Small intestine (tissue), 7 donors: ENCODE measurements at regions not wholly inside any gene's neighbourhood (a gene's known extent, or its start where the extent isn't known, plus 50 kb on each side); places are given as distances from the start of the nearest gene placed in this dataset.

Source experiments
- DNase-seq, 2 donors: peaks; one replicate each; pipeline versions ENCODE4 v3.0.0 to v3.0.0-alpha.2; 2013
- FAIRE-seq: peaks from 2 replicates; lab custom pipeline; 2012; peaks lifted over from hg19 to GRCh38; lab: Jason Lieb, UNC
- H3K27ac ChIP-seq, 3 donors: one replicate each; pipeline ENCODE4 v1.5.1; 2013; ENCODE audit warnings: low read length in 2 of 3, mild to moderate bottlenecking in 2 of 3, control low read depth in 1 of 3, inconsistent platforms in 1 of 3, low read depth in 1 of 3, moderate library complexity in 1 of 3
- H3K27me3 ChIP-seq, 3 donors: one replicate each; pipeline ENCODE4 v1.6.1; 2013; ENCODE audit warnings: low read length in 3 of 3, inconsistent platforms in 1 of 3; ENCODE audit not compliant: control insufficient read depth in 3 of 3, insufficient read depth in 3 of 3
- H3K36me3 ChIP-seq, 3 donors: one replicate each; pipeline ENCODE4 v1.6.1; 2013; ENCODE audit warnings: low read length in 3 of 3, inconsistent platforms in 1 of 3, low read depth in 1 of 3, mild to moderate bottlenecking in 1 of 3, moderate library complexity in 1 of 3; ENCODE audit not compliant: control insufficient read depth in 3 of 3, insufficient read depth in 2 of 3
- H3K4me1 ChIP-seq, 3 donors: one replicate each; pipeline ENCODE4 v1.6.1; 2013; ENCODE audit warnings: low read length in 2 of 3, inconsistent platforms in 1 of 3, low read depth in 1 of 3, mild to moderate bottlenecking in 1 of 3, moderate library complexity in 1 of 3; ENCODE audit not compliant: control insufficient read depth in 3 of 3, insufficient read depth in 2 of 3
- H3K4me3 ChIP-seq, 3 donors: one replicate each; pipeline ENCODE4 v1.5.1; 2013; ENCODE audit warnings: low read length in 3 of 3, control low read depth in 1 of 3, inconsistent platforms in 1 of 3, low read depth in 1 of 3, mild to moderate bottlenecking in 1 of 3, moderate library complexity in 1 of 3
- H3K9me3 ChIP-seq, 2 donors: one replicate each; pipeline ENCODE4 v1.6.1; 2013; ENCODE audit warnings: low read depth in 1 of 2, low read length in 1 of 2; ENCODE audit not compliant: control insufficient read depth in 2 of 2, insufficient read depth in 1 of 2
- WGBS, 3 donors: extraction: QIAGEN DNeasy Blood & Tissue Kit; methylation state at CpG; one replicate each; pipeline ENCODE4 v1.1.7; 2013; 5-methylcytosine and 5-hydroxymethylcytosine counted together
- donor health status: healthy with polysubstance abuse.
- donor health status: control.
- donor health status: control.
- donor health status: Bipolar disorder and iron deficiency.
- donor health status: healthy.

GRCh38 chr20:47876311-47877088 is 91.2 kb upstream of the SULF2 start:
- H3K36me3 ChIP-seq = no peaks in the 10 kb centered on the region
- DNase-seq = no peak
- H3K27me3 ChIP-seq = no peaks in the 10 kb centered on the region
- no peaks in the 10 kb centered on the region for H3K4me1 ChIP-seq
- H3K27ac ChIP-seq = no peak overlapping the region
- FAIRE-seq = no peak
- 45 to 57% (median 47%) methylated on average over 5 of the region's 5 CpGs for WGBS, 3 donors
- H3K4me3 ChIP-seq = no peak overlapping the region
- no peaks in the 10 kb centered on the region for H3K9me3 ChIP-seq

- FAIRE-seq (no peak), DNase-seq (no peak)
- Histone ChIP-seq H3K9me3 (no peaks in the 10 kb centered on the region), H3K27ac (no peak overlapping the region), H3K4me3 (no peak overlapping the region), H3K4me1 (no peaks in the 10 kb centered on the region), H3K36me3 (no peaks in the 10 kb centered on the region), H3K27me3 (no peaks in the 10 kb centered on the region)
- 57 to 61% (median 58%) methylated on average over 13 of the region's 13 CpGs for WGBS, 3 donors
These were observed 90.2 kb upstream of the SULF2 start for GRCh38 chr20:47875297-47876025.

GRCh38 chr20:47872341-47872740 is 87.1 kb upstream of the SULF2 start:
- FAIRE-seq (no peak), DNase-seq (no peak)
- 62 to 76% (median 70%) methylated on average over 9 of the region's 9 CpGs for WGBS, 3 donors
- Histone ChIP-seq H3K27ac (no peak overlapping the region), H3K36me3 (no peaks in the 10 kb centered on the region), H3K9me3 (no peaks in the 10 kb centered on the region), H3K4me1 (no peaks in the 10 kb centered on the region), H3K4me3 (no peak overlapping the region), H3K27me3 (no peaks in the 10 kb centered on the region)

- H3K9me3 ChIP-seq = no peaks in the 10 kb centered on the region
- 47 to 76% (median 54%) methylated on average over 2 of the region's 2 CpGs for WGBS, 3 donors
- H3K4me3 ChIP-seq = no peak overlapping the region
- no peaks in the 10 kb centered on the region for H3K36me3 ChIP-seq
- DNase-seq (no peak), FAIRE-seq (no peak)
- no peak overlapping the region for H3K27ac ChIP-seq
- no peaks in the 10 kb centered on the region for H3K4me1 ChIP-seq
- H3K27me3 ChIP-seq = peaks cover 0 to under 1% (median 0%) of the 10 kb centered on the region in 3 donors
These were observed 85.2 kb upstream of the SULF2 start for GRCh38 chr20:47870475-47870874.

GRCh38 chr20:47868744-47869143 is 83.5 kb upstream of the SULF2 start:
- no peak for DNase-seq
- H3K4me1 ChIP-seq = no peaks in the 10 kb centered on the region
- H3K36me3 ChIP-seq = no peaks in the 10 kb centered on the region
- H3K9me3 ChIP-seq = no peaks in the 10 kb centered on the region
- 78 to 86% (median 80%) methylated on average over 14 of the region's 14 CpGs for WGBS, 3 donors
- peaks cover 0 to 2% (median 0%) of the 10 kb centered on the region in 3 donors for H3K27me3 ChIP-seq
- no peak overlapping the region for H3K27ac ChIP-seq
- H3K4me3 ChIP-seq = no peak overlapping the region
- no peak for FAIRE-seq

- Histone ChIP-seq H3K4me1 (no peaks in the 10 kb centered on the region), H3K36me3 (no peaks in the 10 kb centered on the region), H3K27ac (no peak overlapping the region), H3K4me3 (no peak overlapping the region), H3K9me3 (no peaks in the 10 kb centered on the region), H3K27me3 (peaks cover 0 to 2% (median 0%) of the 10 kb centered on the region in 3 donors)
- FAIRE-seq (no peak), DNase-seq (no peak)
- WGBS, 3 donors = 79 to 85% (median 81%) methylated on average over 11 of the region's 11 CpGs
These were observed 83.0 kb upstream of the SULF2 start for GRCh38 chr20:47868236-47868635.

- Histone ChIP-seq H3K27ac (no peak overlapping the region), H3K4me1 (no peaks in the 10 kb centered on the region), H3K27me3 (peaks cover 0 to 2% (median 0%) of the 10 kb centered on the region in 3 donors), H3K4me3 (no peak overlapping the region), H3K9me3 (no peaks in the 10 kb centered on the region), H3K36me3 (no peaks in the 10 kb centered on the region)
- FAIRE-seq (no peak), DNase-seq (no peak)
- WGBS, 3 donors = 79 to 87% (median 85%) methylated on average over 15 of the region's 15 CpGs
These were observed 82.5 kb upstream of the SULF2 start for GRCh38 chr20:47867831-47868230.

- no peak for DNase-seq
- no peaks in the 10 kb centered on the region for H3K4me1 ChIP-seq
- no peak overlapping the region for H3K4me3 ChIP-seq
- H3K27me3 ChIP-seq = peaks cover 0 to 2% (median 2%) of the 10 kb centered on the region in 3 donors
- no peak for FAIRE-seq
- H3K36me3 ChIP-seq = no peaks in the 10 kb centered on the region
- peaks cover 0 to 5% of the 10 kb centered on the region in 2 donors for H3K9me3 ChIP-seq
- WGBS, 3 donors = 79 to 87% (median 82%) methylated on average over 10 of the region's 10 CpGs
- H3K27ac ChIP-seq = no peak overlapping the region
These were observed 81.2 kb upstream of the SULF2 start for GRCh38 chr20:47866480-47866879.
